GM10266 (cell line): ENCODE measurements at regions not wholly inside any gene's neighbourhood (a gene's known extent, or its start where the extent isn't known, plus 50 kb on each side); places are given as distances from the start of the nearest gene placed in this dataset.

Source experiments
- DNase-seq: peaks from one replicate; pipeline ENCODE4 v3.0.0; 2012; ENCODE audit errors: extremely low spot score
- CTCF ChIP-seq: IDR thresholded peaks from 2 replicates; pipeline ENCODE4 v1.5.1; 2012; ENCODE audit warnings: mild to moderate bottlenecking, low read depth; ENCODE audit not compliant: control insufficient read depth, insufficient read depth; ENCODE audit errors: missing control alignments

GRCh38 chr16:48091117-48091516 is 64.7 kb downstream of the ABCC12 start:
- no peak for TF ChIP-seq CTCF
- no peak for DNase-seq

- DNase-seq = no peak
- TF ChIP-seq CTCF = no peak
Observed at GRCh38 chr16:48089053-48089792, 66.6 kb downstream of the ABCC12 start.

- no peak for TF ChIP-seq CTCF
- DNase-seq = no peak
Observed at GRCh38 chr16:48087639-48088038, 68.2 kb downstream of the ABCC12 start.

GRCh38 chr16:48086422-48086821 is 69.4 kb downstream of the ABCC12 start:
- no peak for TF ChIP-seq CTCF

GRCh38 chr16:48085729-48086128 is 70.1 kb downstream of the ABCC12 start:
- no peak for DNase-seq
- TF ChIP-seq CTCF = no peak

More at GRCh38 chr16:48086422-48086821, 69.4 kb downstream of the ABCC12 start:
- no peak for DNase-seq

- no peak for TF ChIP-seq CTCF
- no peak for DNase-seq
Observed at GRCh38 chr16:48084826-48085225, 71.0 kb downstream of the ABCC12 start.

- no peak for TF ChIP-seq CTCF
- no peak for DNase-seq
Observed at GRCh38 chr16:48082516-48082915, 73.3 kb downstream of the ABCC12 start.
